ENCODE measurements at regions not wholly inside any gene's neighbourhood (a gene's known extent, or its start where the extent isn't known, plus 50 kb on each side); places are given as distances from the start of the nearest gene placed in this dataset.

- no peak for DNase-seq (ENCODE audit: low spot score in 2 of 2)
- in situ Hi-C loops (cut with MboI; ENCODE audit: low sequenced_read_pairs): no loop called here
- no peak overlapping the region for H3K4me3 ChIP-seq
- no peaks in the 10 kb centered on the region for H3K27me3 ChIP-seq (ENCODE audit: low read depth)
- H3K4me1 ChIP-seq: no peaks in the 10 kb centered on the region
- no peaks in the 10 kb centered on the region for H3K36me3 ChIP-seq (replicated peaks)
- no peaks in the 10 kb centered on the region for H3K9me3 ChIP-seq
These were observed 204.6 kb upstream of the TSHZ3 start for GRCh38 chr19:31553846-31554215.

- H3K4me3 ChIP-seq: no peak overlapping the region
- H3K4me1 ChIP-seq: no peaks in the 10 kb centered on the region
- DNase-seq (ENCODE audit: low spot score in 2 of 2): no peak
- H3K27me3 ChIP-seq (ENCODE audit: low read depth): no peaks in the 10 kb centered on the region
- H3K36me3 ChIP-seq (replicated peaks): no peaks in the 10 kb centered on the region
- no peaks in the 10 kb centered on the region for H3K9me3 ChIP-seq
- in situ Hi-C loops (cut with MboI; ENCODE audit: low sequenced_read_pairs): no loop called here
These were observed 205.1 kb upstream of the TSHZ3 start for GRCh38 chr19:31554360-31554759.

GRCh38 chr19:31555634-31556215, 206.5 kb upstream of the TSHZ3 start:
- Histone ChIP-seq H3K9me3 (no peaks in the 10 kb centered on the region), H3K36me3 (replicated peaks) (no peaks in the 10 kb centered on the region), H3K4me1 (no peaks in the 10 kb centered on the region), H3K4me3 (no peak overlapping the region), H3K27me3 (ENCODE audit: low read depth) (no peaks in the 10 kb centered on the region)
- no peak for DNase-seq (ENCODE audit: low spot score in 2 of 2)
- in situ Hi-C loops (cut with MboI; ENCODE audit: low sequenced_read_pairs): no loop called here

GRCh38 chr19:31559494-31559893, 210.3 kb upstream of the TSHZ3 start:
- Histone ChIP-seq H3K4me1 (no peaks in the 10 kb centered on the region), H3K36me3 (replicated peaks) (no peaks in the 10 kb centered on the region), H3K4me3 (no peak overlapping the region), H3K9me3 (no peaks in the 10 kb centered on the region), H3K27me3 (ENCODE audit: low read depth) (no peaks in the 10 kb centered on the region)
- in situ Hi-C loops (cut with MboI; ENCODE audit: low sequenced_read_pairs): no loop called here
- DNase-seq (ENCODE audit: low spot score in 2 of 2): no peak

GRCh38 chr19:31560086-31561060, 211.1 kb upstream of the TSHZ3 start:
- no peak for DNase-seq (ENCODE audit: low spot score in 2 of 2)

GRCh38 chr19:31562966-31563612, 213.9 kb upstream of the TSHZ3 start:
- H3K36me3 ChIP-seq (replicated peaks): no peaks in the 10 kb centered on the region
- H3K27me3 ChIP-seq (ENCODE audit: low read depth): no peaks in the 10 kb centered on the region
- DNase-seq (ENCODE audit: low spot score in 2 of 2): no peak
- H3K9me3 ChIP-seq: no peaks in the 10 kb centered on the region
- no peaks in the 10 kb centered on the region for H3K4me1 ChIP-seq
- no peak overlapping the region for H3K4me3 ChIP-seq
- in situ Hi-C loops (cut with MboI; ENCODE audit: low sequenced_read_pairs): no loop called here

More at GRCh38 chr19:31560086-31561060, 211.1 kb upstream of the TSHZ3 start:
- Histone ChIP-seq H3K4me1 (no peaks in the 10 kb centered on the region), H3K9me3 (no peaks in the 10 kb centered on the region), H3K27me3 (ENCODE audit: low read depth) (no peaks in the 10 kb centered on the region), H3K36me3 (replicated peaks) (no peaks in the 10 kb centered on the region), H3K4me3 (no peak overlapping the region)
- in situ Hi-C loops (cut with MboI; ENCODE audit: low sequenced_read_pairs): no loop called here

- DNase-seq (ENCODE audit: low spot score in 2 of 2): no peak
These were observed 218.5 kb upstream of the TSHZ3 start for GRCh38 chr19:31567776-31568175.

GRCh38 chr19:31568724-31569123, 219.5 kb upstream of the TSHZ3 start:
- Histone ChIP-seq H3K4me1 (no peaks in the 10 kb centered on the region), H3K27me3 (ENCODE audit: low read depth) (no peaks in the 10 kb centered on the region), H3K9me3 (no peaks in the 10 kb centered on the region), H3K36me3 (replicated peaks) (no peaks in the 10 kb centered on the region), H3K4me3 (no peak overlapping the region)
- no peak for DNase-seq (ENCODE audit: low spot score in 2 of 2)
- in situ Hi-C loops (cut with MboI; ENCODE audit: low sequenced_read_pairs): no loop called here

More at GRCh38 chr19:31567776-31568175, 218.5 kb upstream of the TSHZ3 start:
- H3K36me3 ChIP-seq (replicated peaks): no peaks in the 10 kb centered on the region
- in situ Hi-C loops (cut with MboI; ENCODE audit: low sequenced_read_pairs): no loop called here
- H3K27me3 ChIP-seq (ENCODE audit: low read depth): no peaks in the 10 kb centered on the region
- H3K9me3 ChIP-seq: no peaks in the 10 kb centered on the region
- no peak overlapping the region for H3K4me3 ChIP-seq
- no peaks in the 10 kb centered on the region for H3K4me1 ChIP-seq

- Histone ChIP-seq H3K4me1 (no peaks in the 10 kb centered on the region), H3K4me3 (no peak overlapping the region), H3K36me3 (replicated peaks) (no peaks in the 10 kb centered on the region), H3K9me3 (no peaks in the 10 kb centered on the region), H3K27me3 (ENCODE audit: low read depth) (no peaks in the 10 kb centered on the region)
- in situ Hi-C loops (cut with MboI; ENCODE audit: low sequenced_read_pairs): no loop called here
- DNase-seq (ENCODE audit: low spot score in 2 of 2): no peak
These were observed 221.5 kb upstream of the TSHZ3 start for GRCh38 chr19:31570718-31571117.

GRCh38 chr19:31572102-31572975, 223.1 kb upstream of the TSHZ3 start:
- in situ Hi-C loops (cut with MboI; ENCODE audit: low sequenced_read_pairs): no loop called here
- Histone ChIP-seq H3K36me3 (replicated peaks) (no peaks in the 10 kb centered on the region), H3K4me3 (no peak overlapping the region), H3K9me3 (no peaks in the 10 kb centered on the region), H3K27me3 (ENCODE audit: low read depth) (no peaks in the 10 kb centered on the region), H3K4me1 (no peaks in the 10 kb centered on the region)
- no peak for DNase-seq (ENCODE audit: low spot score in 2 of 2)

GRCh38 chr19:31572976-31573298, 223.7 kb upstream of the TSHZ3 start:
- no peak for DNase-seq (ENCODE audit: low spot score in 2 of 2)
- Histone ChIP-seq H3K36me3 (replicated peaks) (no peaks in the 10 kb centered on the region), H3K27me3 (ENCODE audit: low read depth) (no peaks in the 10 kb centered on the region), H3K9me3 (no peaks in the 10 kb centered on the region), H3K4me3 (no peak overlapping the region), H3K4me1 (no peaks in the 10 kb centered on the region)
- in situ Hi-C loops (cut with MboI; ENCODE audit: low sequenced_read_pairs): no loop called here

- DNase-seq (ENCODE audit: low spot score in 2 of 2): no peak
- in situ Hi-C loops (cut with MboI; ENCODE audit: low sequenced_read_pairs): no loop called here
- H3K36me3 ChIP-seq (replicated peaks): no peaks in the 10 kb centered on the region
- H3K4me1 ChIP-seq: no peaks in the 10 kb centered on the region
- no peak overlapping the region for H3K4me3 ChIP-seq
- no peaks in the 10 kb centered on the region for H3K9me3 ChIP-seq
- H3K27me3 ChIP-seq (ENCODE audit: low read depth): no peaks in the 10 kb centered on the region
These were observed 225.2 kb upstream of the TSHZ3 start for GRCh38 chr19:31574251-31574973.

GRCh38 chr19:31575846-31576335, 226.7 kb upstream of the TSHZ3 start:
- H3K4me3 ChIP-seq: no peak overlapping the region
- H3K4me1 ChIP-seq: no peaks in the 10 kb centered on the region
- H3K27me3 ChIP-seq (ENCODE audit: low read depth): no peaks in the 10 kb centered on the region
- no peaks in the 10 kb centered on the region for H3K9me3 ChIP-seq
- no peaks in the 10 kb centered on the region for H3K36me3 ChIP-seq (replicated peaks)
- no peak for DNase-seq (ENCODE audit: low spot score in 2 of 2)
- in situ Hi-C loops (cut with MboI; ENCODE audit: low sequenced_read_pairs): no loop called here
